ENCODE measurements at regions not wholly inside any gene's neighbourhood (a gene's known extent, or its start where the extent isn't known, plus 50 kb on each side); places are given as distances from the start of the nearest gene placed in this dataset.

- no peak for TF ChIP-seq CTCF (IDR thresholded peaks at IDR 0.05)
- no peak for TF ChIP-seq POLR2A (IDR thresholded peaks at IDR 0.05)
Observed at GRCh38 chr1:222234351-222234750, 313.6 kb downstream of the HHIPL2 start.
